GM12878 (cell line): ENCODE measurements at regions not wholly inside any gene's neighbourhood (a gene's known extent, or its start where the extent isn't known, plus 50 kb on each side); places are given as distances from the start of the nearest gene placed in this dataset.

Experiments used
- ATAC-seq: fragments of 200-7000 bp; cut with Tn5 transposase; 3 replicates; pipeline ENCODE4 v1.9.1; 2020; ENCODE audit warnings: mild to moderate bottlenecking, moderate library complexity
- BruUV-seq: library from RNA; stranded (reverse); fragments of 400-500 nt; replicated peaks from 2 replicates; lab custom pipeline; 2021; lab: Mats Ljungman, UMichigan
- CTCF ChIA-PET: fragments of 300-600 bp; sonication (Branson Sonifier 250); formaldehyde crosslinking; extraction: SDS; loops from one replicate; lab custom pipeline; 2021; ENCODE audit warnings: inconsistent platforms; lab: Yijun Ruan, JAX
- POLR2A ChIA-PET: fragments of 350-600 bp; formaldehyde crosslinking; extraction: SDS; loops from one replicate; lab custom pipeline; 2021; ENCODE audit warnings: inconsistent platforms; lab: Charles Lee
- RAD21 ChIA-PET: fragments of 300-600 bp; sonication (Branson Sonifier 250); formaldehyde crosslinking; loops from one replicate; lab custom pipeline; 2023; ENCODE audit warnings: antibody characterized with exemption; ENCODE audit not compliant: unreplicated experiment; lab: Charles Lee
- SMC1A ChIA-PET: fragments of 300-600 bp; sonication (Branson Sonifier 250); formaldehyde crosslinking; loops from one replicate; lab custom pipeline; 2023; ENCODE audit not compliant: unreplicated experiment, uncharacterized antibody; lab: Charles Lee
- DNase-seq: peaks from one replicate; pipeline ENCODE4 v3.0.0-alpha.2; 2011; ENCODE audit warnings: low read depth, low spot score
- FAIRE-seq: peaks from 3 replicates; lab custom pipeline; 2011; peaks lifted over from hg19 to GRCh38; lab: Jason Lieb, UNC
- H2AFZ ChIP-seq: 2 replicates; pipeline ENCODE4 v1.6.0; 2011; ENCODE audit warnings: low read depth, low read length, control low read depth; ENCODE audit not compliant: control insufficient read depth
- H3K27ac ChIP-seq: 2 replicates; pipeline ENCODE4 v1.5.1; 2011; ENCODE audit warnings: control low read depth; ENCODE audit not compliant: control insufficient read depth, insufficient read depth
- H3K27me3 ChIP-seq, 2 experiments: replicated peaks in 1 of 2; 2 replicates each; pipeline versions ENCODE4 v1.6.0 to v1.6.1; 2011; ENCODE audit warnings: low read length in 1 of 2; ENCODE audit not compliant: control insufficient read depth in 2 of 2, insufficient read depth in 2 of 2
- H3K36me3 ChIP-seq, 2 experiments: 2 replicates each; pipeline ENCODE4 v1.5.1; 2011; ENCODE audit warnings: low read length in 1 of 2; ENCODE audit not compliant: control insufficient read depth in 2 of 2, insufficient read depth in 2 of 2
- H3K4me1 ChIP-seq: 2 replicates; pipeline ENCODE4 v1.6.1; 2011; ENCODE audit warnings: mild to moderate bottlenecking, low read length, moderate library complexity, mixed read lengths; ENCODE audit not compliant: control insufficient read depth, insufficient read depth
- H3K4me2 ChIP-seq: 2 replicates; pipeline ENCODE4 v1.6.0; 2011; ENCODE audit warnings: control low read depth; ENCODE audit not compliant: control insufficient read depth, insufficient read depth
- H3K4me3 ChIP-seq: fragments of 200-600 bp; sonication (generic); 2 replicates; pipeline ENCODE4 v1.5.1; 2016
- H3K79me2 ChIP-seq: 2 replicates; pipeline ENCODE4 v1.6.0; 2011; ENCODE audit warnings: low read length; ENCODE audit not compliant: control insufficient read depth, insufficient read depth
- H3K9ac ChIP-seq: 2 replicates; pipeline ENCODE4 v1.8.0; 2011; ENCODE audit warnings: low read length, control low read depth, mixed read lengths; ENCODE audit not compliant: control insufficient read depth, insufficient read depth
- H3K9me3 ChIP-seq: replicated peaks from 3 replicates; pipeline ENCODE4 v1.5.1; 2011; ENCODE audit warnings: mild to moderate bottlenecking, low read length; ENCODE audit not compliant: control insufficient read depth, insufficient read depth
- H4K20me1 ChIP-seq: 2 replicates; pipeline ENCODE4 v1.6.0; 2011; ENCODE audit not compliant: control insufficient read depth, insufficient read depth
- ASH2L ChIP-seq: fragments of 300-600, 200-600 bp; sonication (generic); IDR thresholded peaks from 2 replicates; pipeline ENCODE4 v1.6.1; 2017; ENCODE audit warnings: low read depth, mild to moderate bottlenecking, borderline replicate concordance
- CHD2 ChIP-seq: IDR thresholded peaks from 2 replicates; pipeline ENCODE4 v1.6.1; 2011; ENCODE audit warnings: low read depth, low read length, improper control_type of control experiment, borderline replicate concordance
- HDAC2 ChIP-seq: fragments of 200-600 bp; sonication (generic); IDR thresholded peaks from 2 replicates; pipeline ENCODE4 v1.6.1; 2017
- MEF2A ChIP-seq: IDR thresholded peaks from 2 replicates; pipeline ENCODE4 v1.6.1; 2011; ENCODE audit warnings: low read depth, mild to moderate bottlenecking, low read length, moderate library complexity; ENCODE audit not compliant: insufficient read depth
- MYC ChIP-seq: IDR thresholded peaks from 2 replicates; pipeline ENCODE4 v1.6.1; 2011; ENCODE audit warnings: mild to moderate bottlenecking, low read length, moderate library complexity, inconsistent platforms; ENCODE audit not compliant: insufficient read depth, insufficient replicate concordance, insufficient read length, severe bottlenecking
- WGBS: methylation state at CpG from one replicate; pipeline ENCODE4 v1.1.6; 2016; ENCODE audit warnings: low lambda C conversion rate; ENCODE audit not compliant: insufficient replicate concordance, insufficient coverage; ENCODE audit errors: missing lambda C conversion rate; 5-methylcytosine and 5-hydroxymethylcytosine counted together
- in situ Hi-C: fragments of 300-500 bp; cut with MboI; formaldehyde crosslinking; loops from 9 replicates; pipeline ENCODE4 v1.14.3; 2018; ENCODE audit warnings: mixed read lengths
- intact Hi-C: fragments of 100-400 bp; cut with micrococcal nuclease; formaldehyde crosslinking; loops from one replicate; pipeline ENCODE4 v1.14.2; 2022; ENCODE audit not compliant: unreplicated experiment
- TF ChIP-seq, protein P1 (sequence below): fragments of 450-650 bp; IDR thresholded peaks from 2 replicates; pipeline ENCODE4 v1.6.1; 2017; ENCODE audit warnings: mild to moderate bottlenecking, low read depth, inconsistent platforms; ENCODE audit not compliant: poor library complexity, severe bottlenecking
- TF ChIP-seq, protein P2 (sequence below): IDR thresholded peaks from 2 replicates; pipeline ENCODE4 v1.6.1; 2011; ENCODE audit warnings: borderline replicate concordance, low read depth, mild to moderate bottlenecking, moderate library complexity, low read length; ENCODE audit not compliant: insufficient read depth, poor library complexity, severe bottlenecking
- TF ChIP-seq, protein P3 (sequence below): fragments of 450-650 bp; IDR thresholded peaks from 2 replicates; pipeline ENCODE4 v1.6.1; 2017; ENCODE audit warnings: low read depth, mild to moderate bottlenecking, moderate library complexity
- TF ChIP-seq, protein P4 (sequence below): fragments of 450-650 bp; IDR thresholded peaks from 2 replicates; pipeline ENCODE4 v1.6.1; 2017; ENCODE audit warnings: mild to moderate bottlenecking

DNA sequence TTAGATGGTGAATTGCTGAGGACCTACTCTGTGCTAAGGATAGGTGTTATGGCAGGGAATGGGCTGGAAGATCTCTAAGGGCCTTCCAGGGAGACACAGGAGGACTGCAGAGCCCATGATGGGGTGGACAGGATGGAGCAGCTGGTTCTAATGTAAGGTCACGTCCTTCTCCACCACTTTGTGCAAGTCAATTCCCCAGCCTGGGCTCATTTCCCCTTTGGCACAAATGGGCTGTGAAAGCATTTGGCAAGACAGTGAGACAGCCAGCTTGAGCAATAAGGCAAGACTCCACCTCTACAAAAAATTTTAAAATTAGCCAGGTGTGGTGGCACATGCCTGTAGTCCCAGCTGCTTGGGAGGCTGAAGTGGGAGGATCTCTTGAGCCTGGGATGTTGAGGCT is 81.4 kb upstream of the THY1 start (continued):
- TF ChIP-seq, protein P1, sequence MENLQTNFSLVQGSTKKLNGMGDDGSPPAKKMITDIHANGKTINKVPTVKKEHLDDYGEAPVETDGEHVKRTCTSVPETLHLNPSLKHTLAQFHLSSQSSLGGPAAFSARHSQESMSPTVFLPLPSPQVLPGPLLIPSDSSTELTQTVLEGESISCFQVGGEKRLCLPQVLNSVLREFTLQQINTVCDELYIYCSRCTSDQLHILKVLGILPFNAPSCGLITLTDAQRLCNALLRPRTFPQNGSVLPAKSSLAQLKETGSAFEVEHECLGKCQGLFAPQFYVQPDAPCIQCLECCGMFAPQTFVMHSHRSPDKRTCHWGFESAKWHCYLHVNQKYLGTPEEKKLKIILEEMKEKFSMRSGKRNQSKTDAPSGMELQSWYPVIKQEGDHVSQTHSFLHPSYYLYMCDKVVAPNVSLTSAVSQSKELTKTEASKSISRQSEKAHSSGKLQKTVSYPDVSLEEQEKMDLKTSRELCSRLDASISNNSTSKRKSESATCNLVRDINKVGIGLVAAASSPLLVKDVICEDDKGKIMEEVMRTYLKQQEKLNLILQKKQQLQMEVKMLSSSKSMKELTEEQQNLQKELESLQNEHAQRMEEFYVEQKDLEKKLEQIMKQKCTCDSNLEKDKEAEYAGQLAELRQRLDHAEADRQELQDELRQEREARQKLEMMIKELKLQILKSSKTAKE, result no peak

DNA sequence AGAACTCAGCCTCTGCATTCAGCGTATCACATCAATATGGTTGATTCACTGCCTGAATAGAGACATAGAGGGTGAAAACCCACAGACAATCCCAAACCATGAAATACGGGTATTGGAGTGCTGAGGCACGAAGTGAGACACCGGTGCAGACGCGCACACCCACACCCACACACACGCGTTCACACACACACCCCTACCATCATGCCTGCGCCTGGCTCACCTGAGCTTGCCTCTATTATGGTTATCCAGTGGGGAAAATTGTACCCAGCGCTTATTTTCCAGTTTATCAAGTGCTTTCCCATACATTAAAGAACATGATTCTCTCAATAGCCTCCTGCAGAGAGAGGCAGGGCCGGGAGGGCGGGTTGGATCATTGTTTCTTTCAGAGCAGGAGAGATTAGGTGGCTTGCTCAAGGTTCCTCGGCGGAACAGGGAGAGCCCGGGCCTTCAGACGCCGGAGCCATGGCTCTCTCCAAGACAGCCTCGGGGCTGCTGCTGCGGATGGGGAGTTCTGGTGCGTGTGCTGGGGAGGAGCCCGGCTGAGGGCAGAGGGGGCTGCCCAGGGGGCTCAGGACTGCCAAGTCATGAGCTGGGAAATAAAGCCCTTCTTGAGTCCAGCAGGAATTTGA is 78.9 kb upstream of the THY1 start:
- H4K20me1 ChIP-seq, result no peaks in the 10 kb centered on the region
- intact Hi-C loops, result no loop called here
- no peaks in the 10 kb centered on the region; the same call in 2 of the 3 replicates for H3K9me3 ChIP-seq
- H3K27ac ChIP-seq, result no peak overlapping the region
- RAD21 ChIA-PET, result interaction anchor here (1.8 kb wide), 1 partner anchor 8 kb away, joined by 3 read pairs; no protein-coding TSS in a partner anchor
- no peak overlapping the region for H3K9ac ChIP-seq
- 54% methylated on average over 21 of the region's 21 CpGs for WGBS
- H3K4me3 ChIP-seq, result no peak overlapping the region
- peaks cover 0 to 1% of the 10 kb centered on the region in 2 experiments; a peak in 2 of 4 replicates for H3K27me3 ChIP-seq
- no peak overlapping the region for H3K4me2 ChIP-seq
- in situ Hi-C loops, result no loop called here
- no peaks in the 10 kb centered on the region for H3K36me3 ChIP-seq
- POLR2A ChIA-PET, result interaction anchor here (0.7 kb wide), 1 partner anchor 194 kb away, joined by 4 read pairs; no protein-coding TSS in a partner anchor
- SMC1A ChIA-PET, result no interaction called here
- no peaks in the 10 kb centered on the region for H3K4me1 ChIP-seq
- no peak for TF ChIP-seq ASH2L
- TF ChIP-seq, protein P2, sequence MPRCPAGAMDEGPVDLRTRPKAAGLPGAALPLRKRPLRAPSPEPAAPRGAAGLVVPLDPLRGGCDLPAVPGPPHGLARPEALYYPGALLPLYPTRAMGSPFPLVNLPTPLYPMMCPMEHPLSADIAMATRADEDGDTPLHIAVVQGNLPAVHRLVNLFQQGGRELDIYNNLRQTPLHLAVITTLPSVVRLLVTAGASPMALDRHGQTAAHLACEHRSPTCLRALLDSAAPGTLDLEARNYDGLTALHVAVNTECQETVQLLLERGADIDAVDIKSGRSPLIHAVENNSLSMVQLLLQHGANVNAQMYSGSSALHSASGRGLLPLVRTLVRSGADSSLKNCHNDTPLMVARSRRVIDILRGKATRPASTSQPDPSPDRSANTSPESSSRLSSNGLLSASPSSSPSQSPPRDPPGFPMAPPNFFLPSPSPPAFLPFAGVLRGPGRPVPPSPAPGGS, result no peak
- TF ChIP-seq, protein P3, sequence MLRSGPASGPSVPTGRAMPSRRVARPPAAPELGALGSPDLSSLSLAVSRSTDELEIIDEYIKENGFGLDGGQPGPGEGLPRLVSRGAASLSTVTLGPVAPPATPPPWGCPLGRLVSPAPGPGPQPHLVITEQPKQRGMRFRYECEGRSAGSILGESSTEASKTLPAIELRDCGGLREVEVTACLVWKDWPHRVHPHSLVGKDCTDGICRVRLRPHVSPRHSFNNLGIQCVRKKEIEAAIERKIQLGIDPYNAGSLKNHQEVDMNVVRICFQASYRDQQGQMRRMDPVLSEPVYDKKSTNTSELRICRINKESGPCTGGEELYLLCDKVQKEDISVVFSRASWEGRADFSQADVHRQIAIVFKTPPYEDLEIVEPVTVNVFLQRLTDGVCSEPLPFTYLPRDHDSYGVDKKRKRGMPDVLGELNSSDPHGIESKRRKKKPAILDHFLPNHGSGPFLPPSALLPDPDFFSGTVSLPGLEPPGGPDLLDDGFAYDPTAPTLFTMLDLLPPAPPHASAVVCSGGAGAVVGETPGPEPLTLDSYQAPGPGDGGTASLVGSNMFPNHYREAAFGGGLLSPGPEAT, result no peak
- TF ChIP-seq CHD2, result no peak
- TF ChIP-seq MYC, result no peak
- TF ChIP-seq HDAC2, result no peak
- TF ChIP-seq MEF2A, result no peak
- TF ChIP-seq, protein P4, sequence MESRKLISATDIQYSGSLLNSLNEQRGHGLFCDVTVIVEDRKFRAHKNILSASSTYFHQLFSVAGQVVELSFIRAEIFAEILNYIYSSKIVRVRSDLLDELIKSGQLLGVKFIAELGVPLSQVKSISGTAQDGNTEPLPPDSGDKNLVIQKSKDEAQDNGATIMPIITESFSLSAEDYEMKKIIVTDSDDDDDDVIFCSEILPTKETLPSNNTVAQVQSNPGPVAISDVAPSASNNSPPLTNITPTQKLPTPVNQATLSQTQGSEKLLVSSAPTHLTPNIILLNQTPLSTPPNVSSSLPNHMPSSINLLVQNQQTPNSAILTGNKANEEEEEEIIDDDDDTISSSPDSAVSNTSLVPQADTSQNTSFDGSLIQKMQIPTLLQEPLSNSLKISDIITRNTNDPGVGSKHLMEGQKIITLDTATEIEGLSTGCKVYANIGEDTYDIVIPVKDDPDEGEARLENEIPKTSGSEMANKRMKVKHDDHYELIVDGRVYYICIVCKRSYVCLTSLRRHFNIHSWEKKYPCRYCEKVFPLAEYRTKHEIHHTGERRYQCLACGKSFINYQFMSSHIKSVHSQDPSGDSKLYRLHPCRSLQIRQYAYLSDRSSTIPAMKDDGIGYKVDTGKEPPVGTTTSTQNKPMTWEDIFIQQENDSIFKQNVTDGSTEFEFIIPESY, result no peak
- no peaks in the 10 kb centered on the region for H3K79me2 ChIP-seq
- BruUV-seq, result no TSS peak
- no peak for ATAC-seq
- no peak overlapping the region for H2AFZ ChIP-seq
- no peak for DNase-seq
- no peak for FAIRE-seq
- CTCF ChIA-PET, result interaction anchor here (0.6 kb wide), 1 partner anchor 96 kb away, joined by 3 read pairs; no protein-coding TSS in a partner anchor
